OCI-LY1 (cell line): ENCODE measurements at regions not wholly inside any gene's neighbourhood (a gene's known extent, or its start where the extent isn't known, plus 50 kb on each side); places are given as distances from the start of the nearest gene placed in this dataset.
"Not testable (repeated sequence)": the region's sequence is repeated elsewhere in the genome, so short reads cannot be mapped to it uniquely, and the experiment has no call there.

Experiments
- H2AFZ ChIP-seq: fragments of 200-600 bp; sonication (generic), shearing (Covaris generic); 2 replicates; pipeline ENCODE4 v1.6.0; 2014; ENCODE audit warnings: antibody characterized with exemption, mild to moderate bottlenecking, low read length
- H3F3A ChIP-seq: fragments of 200-600 bp; sonication (generic), shearing (Covaris generic); 2 replicates; pipeline ENCODE4 v1.6.0; 2014; ENCODE audit warnings: mild to moderate bottlenecking, antibody characterized with exemption, low read length, moderate library complexity; ENCODE audit not compliant: insufficient read depth
- H3K27ac ChIP-seq: fragments of 200-600 bp; sonication (generic); 2 replicates; pipeline ENCODE4 v1.5.1; 2014; ENCODE audit warnings: low read length, mixed run types, mild to moderate bottlenecking, low read depth; ENCODE audit not compliant: poor library complexity, severe bottlenecking
- H3K27me3 ChIP-seq: fragments of 200-600 bp; sonication (generic); 2 replicates; pipeline ENCODE4 v1.6.0; 2014; ENCODE audit warnings: antibody characterized with exemption, mild to moderate bottlenecking, low read length, moderate library complexity; ENCODE audit not compliant: insufficient read depth
- H3K36me3 ChIP-seq: fragments of 200-600 bp; sonication (generic); 2 replicates; pipeline ENCODE4 v1.6.1; 2014; ENCODE audit warnings: mild to moderate bottlenecking, antibody characterized with exemption, low read length, moderate library complexity, mixed read lengths; ENCODE audit not compliant: insufficient read depth
- H3K4me1 ChIP-seq: fragments of 200-600 bp; sonication (generic); 2 replicates; pipeline ENCODE4 v1.5.1; 2014; ENCODE audit warnings: mild to moderate bottlenecking, low read length, moderate library complexity; ENCODE audit not compliant: insufficient read depth, severe bottlenecking
- H3K4me2 ChIP-seq: fragments of 200-600 bp; sonication (generic), shearing (Covaris generic); 2 replicates; pipeline ENCODE4 v1.6.1; 2014; ENCODE audit warnings: low read length
- H3K4me3 ChIP-seq: fragments of 200-600 bp; sonication (generic); 2 replicates; pipeline ENCODE4 v1.5.1; 2014; ENCODE audit warnings: low read length, low read depth, mild to moderate bottlenecking, mixed read lengths; ENCODE audit not compliant: poor library complexity, severe bottlenecking
- H3K79me2 ChIP-seq: fragments of 200-600 bp; shearing (Covaris generic); 2 replicates; pipeline ENCODE4 v1.6.1; 2016; ENCODE audit warnings: mixed run types, low read length, mixed read lengths; ENCODE audit not compliant: insufficient read depth
- H3K9ac ChIP-seq: fragments of 200-600 bp; sonication (generic), shearing (Covaris generic); 2 replicates; pipeline ENCODE4 v1.6.1; 2014; ENCODE audit warnings: mild to moderate bottlenecking, low read length, mixed read lengths
- H3K9me2 ChIP-seq: fragments of 200-600 bp; sonication (generic), shearing (Covaris generic); 2 replicates; pipeline ENCODE4 v1.6.1; 2014; ENCODE audit warnings: low read depth, mild to moderate bottlenecking, low read length, mixed read lengths
- H3K9me3 ChIP-seq: fragments of 200-600 bp; shearing (Covaris generic); 2 replicates; pipeline ENCODE4 v1.6.1; 2014; ENCODE audit warnings: low read length, mixed read lengths
- H4K20me1 ChIP-seq: fragments of 200-600 bp; sonication (generic), shearing (Covaris generic); 2 replicates; pipeline ENCODE4 v1.6.0; 2016; ENCODE audit warnings: mild to moderate bottlenecking, low read length; ENCODE audit not compliant: insufficient read depth
- EZH2 ChIP-seq: fragments of 200-600 bp; sonication (generic), shearing (Covaris generic); IDR thresholded peaks from 2 replicates; pipeline ENCODE4 v1.8.0; 2017; ENCODE audit warnings: borderline replicate concordance, mixed run types, mild to moderate bottlenecking, antibody characterized with exemption, low read length, moderate library complexity, mixed read lengths
- TF ChIP-seq, protein P1 (sequence below): fragments of 200-600 bp; sonication (generic), shearing (Covaris generic); IDR thresholded peaks from 2 replicates; pipeline ENCODE4 v1.5.1; 2017; ENCODE audit warnings: mild to moderate bottlenecking, antibody characterized with exemption, low read length, moderate library complexity, mixed read lengths

DNA sequence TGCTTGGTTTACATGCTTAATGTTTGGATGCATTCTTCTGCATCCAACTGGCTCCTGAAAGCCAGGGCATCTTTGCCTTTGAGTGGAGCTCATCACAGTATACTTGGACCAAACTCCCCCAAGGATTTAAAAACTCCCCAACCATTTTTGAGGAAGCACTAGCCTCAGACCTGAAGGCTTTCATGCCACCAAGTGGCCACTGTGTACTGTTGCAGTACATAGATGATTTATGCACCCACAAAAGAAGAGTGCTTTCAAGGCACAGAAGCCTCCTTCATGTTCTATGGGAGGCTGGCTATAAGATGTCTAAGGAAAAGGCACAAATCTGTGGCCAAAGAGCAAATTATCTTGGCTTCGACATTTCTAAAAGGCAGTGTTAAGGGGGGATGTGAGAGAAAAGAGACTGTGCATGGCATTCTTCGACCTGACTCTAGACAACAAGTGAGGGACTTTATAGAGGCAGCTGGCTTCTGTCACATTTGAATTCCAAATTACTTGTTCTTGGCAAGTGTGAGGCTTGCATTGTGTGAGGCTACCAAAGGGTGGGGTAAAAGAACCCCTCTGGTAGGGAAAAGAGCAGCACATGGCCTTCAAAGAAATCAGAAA lies 224.2 kb upstream of the HSFY2 start:
- no peak for TF ChIP-seq EZH2
- TF ChIP-seq, protein P1, sequence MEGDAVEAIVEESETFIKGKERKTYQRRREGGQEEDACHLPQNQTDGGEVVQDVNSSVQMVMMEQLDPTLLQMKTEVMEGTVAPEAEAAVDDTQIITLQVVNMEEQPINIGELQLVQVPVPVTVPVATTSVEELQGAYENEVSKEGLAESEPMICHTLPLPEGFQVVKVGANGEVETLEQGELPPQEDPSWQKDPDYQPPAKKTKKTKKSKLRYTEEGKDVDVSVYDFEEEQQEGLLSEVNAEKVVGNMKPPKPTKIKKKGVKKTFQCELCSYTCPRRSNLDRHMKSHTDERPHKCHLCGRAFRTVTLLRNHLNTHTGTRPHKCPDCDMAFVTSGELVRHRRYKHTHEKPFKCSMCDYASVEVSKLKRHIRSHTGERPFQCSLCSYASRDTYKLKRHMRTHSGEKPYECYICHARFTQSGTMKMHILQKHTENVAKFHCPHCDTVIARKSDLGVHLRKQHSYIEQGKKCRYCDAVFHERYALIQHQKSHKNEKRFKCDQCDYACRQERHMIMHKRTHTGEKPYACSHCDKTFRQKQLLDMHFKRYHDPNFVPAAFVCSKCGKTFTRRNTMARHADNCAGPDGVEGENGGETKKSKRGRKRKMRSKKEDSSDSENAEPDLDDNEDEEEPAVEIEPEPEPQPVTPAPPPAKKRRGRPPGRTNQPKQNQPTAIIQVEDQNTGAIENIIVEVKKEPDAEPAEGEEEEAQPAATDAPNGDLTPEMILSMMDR, result no peak; the same call in 1 of the 2 replicates
- Histone ChIP-seq H2AFZ (no peak overlapping the region), H3K9ac (no peak overlapping the region), H3K9me3 (no peaks in the 10 kb centered on the region), H3K27ac (no peak overlapping the region), H3K36me3 (no peaks in the 10 kb centered on the region), H3K27me3 (no peaks in the 10 kb centered on the region), H3K4me2 (no peak overlapping the region), H3K79me2 (no peaks in the 10 kb centered on the region), H3K4me3 (no peak overlapping the region), H3F3A (no peaks in the 10 kb centered on the region), H3K4me1 (no peaks in the 10 kb centered on the region), H3K9me2 (no peaks in the 10 kb centered on the region), H4K20me1 (no peaks in the 10 kb centered on the region)

- Histone ChIP-seq H3K4me2 (no peak overlapping the region), H3K9me3 (no peaks in the 10 kb centered on the region), H3K27me3 (no peaks in the 10 kb centered on the region), H3K9me2 (no peaks in the 10 kb centered on the region), H3K9ac (no peak overlapping the region), H3K4me1 (no peaks in the 10 kb centered on the region), H3K27ac (no peak overlapping the region), H3K79me2 (no peaks in the 10 kb centered on the region), H3K36me3 (no peaks in the 10 kb centered on the region), H3F3A (no peaks in the 10 kb centered on the region), H2AFZ (no peak overlapping the region), H3K4me3 (no peak overlapping the region), H4K20me1 (no peaks in the 10 kb centered on the region)
- TF ChIP-seq EZH2, result no peak
- TF ChIP-seq, protein P1, result no peak
These were observed 219.9 kb upstream of the HSFY2 start for GRCh38 chrY:18993480-18993879.

DNA sequence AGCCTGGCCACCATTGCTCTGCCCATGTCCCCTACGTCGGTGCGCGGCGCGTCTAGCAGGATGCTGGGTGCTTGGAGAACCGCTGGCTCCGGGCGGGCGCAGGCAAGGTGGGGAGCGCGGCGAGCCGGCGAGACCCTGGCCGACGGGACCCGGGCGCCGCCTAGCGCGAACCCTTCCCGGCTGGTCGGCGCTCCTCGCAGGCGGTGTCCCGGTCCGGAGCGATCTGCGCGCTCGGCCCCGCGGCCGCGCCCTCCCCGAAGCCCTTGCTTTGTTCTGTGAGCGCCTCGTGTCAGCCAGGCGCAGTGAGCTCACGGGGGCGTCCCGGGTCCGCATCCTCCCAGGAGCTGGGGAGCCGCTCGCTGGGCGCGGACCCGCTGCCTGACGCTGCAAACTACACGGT lies 219.1 kb upstream of the HSFY2 start:
- not testable (repeated sequence) for H3K4me3 ChIP-seq, H3K27ac ChIP-seq, H3K4me2 ChIP-seq, H3F3A ChIP-seq, H3K36me3 ChIP-seq, H4K20me1 ChIP-seq, H3K79me2 ChIP-seq, H3K27me3 ChIP-seq, H3K9me3 ChIP-seq, H3K4me1 ChIP-seq, H2AFZ ChIP-seq, H3K9ac ChIP-seq, H3K9me2 ChIP-seq

DNA sequence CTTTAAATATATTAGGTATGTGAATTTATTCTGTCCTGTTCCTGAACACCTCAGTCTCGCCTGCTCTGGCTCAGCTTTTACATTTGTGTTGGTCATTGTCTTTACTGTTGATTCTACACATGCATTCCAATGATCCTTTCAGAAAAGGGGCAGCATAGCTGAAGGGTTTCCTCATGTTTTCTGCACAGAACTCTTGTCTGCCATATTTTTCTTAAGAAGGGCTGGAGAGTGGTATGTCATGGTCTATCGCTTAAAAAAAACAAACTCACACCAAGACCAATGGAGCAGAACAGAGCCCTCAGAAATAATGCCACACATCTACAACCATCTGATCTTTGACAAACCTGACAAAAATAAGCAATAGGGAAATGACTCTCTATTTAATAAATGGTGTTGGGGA lies 215.8 kb upstream of the HSFY2 start:
- no peaks in the 10 kb centered on the region for H4K20me1 ChIP-seq
- no peaks in the 10 kb centered on the region for H3K4me1 ChIP-seq
- no peaks in the 10 kb centered on the region for H3F3A ChIP-seq
- H3K9me3 ChIP-seq, result no peaks in the 10 kb centered on the region
- no peak overlapping the region for H3K4me2 ChIP-seq
- H3K9ac ChIP-seq, result no peak overlapping the region
- H3K79me2 ChIP-seq, result no peaks in the 10 kb centered on the region
- TF ChIP-seq EZH2, result no peak
- H3K4me3 ChIP-seq, result no peak overlapping the region
- no peak overlapping the region for H3K27ac ChIP-seq
- H3K9me2 ChIP-seq, result no peaks in the 10 kb centered on the region
- no peak overlapping the region for H2AFZ ChIP-seq
- H3K36me3 ChIP-seq, result no peaks in the 10 kb centered on the region
- no peaks in the 10 kb centered on the region for H3K27me3 ChIP-seq
